NCI-H2029 treated with DMSO at 0.1 percent for 48 hours (cell line): ENCODE measurements at regions not wholly inside any gene's neighbourhood (a gene's known extent, or its start where the extent isn't known, plus 50 kb on each side); places are given as distances from the start of the nearest gene placed in this dataset.
A peak's percentile ranks its signal among the peaks of the same experiment; 100 is the strongest.

Source experiments
- DNase-seq: peaks from one replicate; lab custom pipeline; 2025; lab: John Stamatoyannopoulos, UW

DNA sequence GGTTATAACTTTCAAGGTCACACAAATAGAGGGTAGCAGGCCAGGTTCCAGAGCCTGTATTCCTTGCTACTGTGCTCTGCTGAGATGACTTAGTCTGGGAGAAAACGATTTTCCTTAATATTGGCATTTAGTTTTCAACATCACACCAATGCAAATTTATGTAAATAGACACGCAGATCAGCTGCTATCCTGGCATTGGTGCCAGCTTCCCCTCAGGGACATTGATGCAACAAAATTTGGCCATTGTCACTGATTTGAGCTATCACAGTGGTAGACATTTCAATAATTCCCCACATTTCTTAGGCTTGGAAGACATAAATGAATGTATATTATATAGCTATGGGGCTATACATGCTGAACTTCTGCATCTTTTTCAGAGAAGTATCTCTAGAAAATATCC is 71.6 kb upstream of the ASTN2 start:
- DNase-seq: no peak

DNA sequence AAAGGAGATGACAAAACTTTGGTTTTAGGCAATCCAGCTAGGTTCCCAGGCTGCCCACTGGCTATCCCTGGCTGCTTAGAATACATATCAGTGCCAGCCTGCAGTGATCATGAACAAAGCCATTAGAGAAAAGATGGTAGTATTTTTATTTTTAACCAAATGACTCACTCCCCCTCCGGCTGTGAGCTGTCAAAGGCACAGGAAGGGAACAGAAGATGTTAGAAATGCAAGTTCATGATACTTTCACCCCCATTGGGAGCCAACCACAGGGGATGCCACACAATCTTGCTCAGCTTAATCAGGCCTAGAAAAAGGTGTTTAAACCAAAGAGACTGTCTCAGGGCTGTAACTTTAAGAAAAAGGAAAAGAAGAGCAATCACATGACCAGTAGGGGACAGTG is 70.3 kb upstream of the ASTN2 start:
- no peak for DNase-seq

DNA sequence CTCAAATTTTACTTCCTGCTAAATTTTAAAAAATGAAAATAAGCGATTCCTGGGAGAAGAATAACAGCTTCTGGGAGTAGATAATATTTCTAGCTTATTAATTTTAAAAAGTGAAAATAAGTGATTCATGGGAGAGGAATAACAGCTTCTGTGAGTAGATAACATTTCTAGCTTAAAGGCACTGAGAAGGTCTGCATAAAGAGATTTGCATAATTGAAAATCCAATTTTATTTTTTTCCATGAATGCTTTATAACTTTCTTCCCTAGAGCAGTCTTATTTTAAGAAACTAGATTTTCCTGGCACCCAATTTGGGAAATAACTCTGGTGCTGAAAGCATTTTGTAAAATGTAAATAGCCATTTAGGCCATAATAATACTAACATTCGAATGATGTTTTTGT is 65.9 kb upstream of the ASTN2 start:
- no peak for DNase-seq

DNA sequence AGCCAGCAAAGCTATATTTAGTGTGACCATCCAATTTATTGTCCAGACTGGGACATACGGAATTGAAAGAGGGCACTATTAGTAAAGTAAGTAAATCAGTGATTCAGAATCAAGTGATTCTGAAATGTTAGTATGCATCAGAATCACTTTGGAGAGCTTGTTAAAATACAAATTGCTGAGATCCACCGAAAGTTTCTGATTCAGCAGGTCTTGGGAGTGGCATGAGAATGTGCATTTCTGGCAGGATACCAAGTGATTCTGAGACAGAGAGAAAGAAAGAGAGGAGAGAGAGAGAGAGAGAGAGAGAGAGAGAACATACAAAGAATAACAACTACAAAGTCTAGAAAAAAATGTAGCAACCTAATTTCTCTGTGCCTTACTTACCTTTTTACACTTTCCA is 65.4 kb upstream of the ASTN2 start:
- no peak for DNase-seq

DNA sequence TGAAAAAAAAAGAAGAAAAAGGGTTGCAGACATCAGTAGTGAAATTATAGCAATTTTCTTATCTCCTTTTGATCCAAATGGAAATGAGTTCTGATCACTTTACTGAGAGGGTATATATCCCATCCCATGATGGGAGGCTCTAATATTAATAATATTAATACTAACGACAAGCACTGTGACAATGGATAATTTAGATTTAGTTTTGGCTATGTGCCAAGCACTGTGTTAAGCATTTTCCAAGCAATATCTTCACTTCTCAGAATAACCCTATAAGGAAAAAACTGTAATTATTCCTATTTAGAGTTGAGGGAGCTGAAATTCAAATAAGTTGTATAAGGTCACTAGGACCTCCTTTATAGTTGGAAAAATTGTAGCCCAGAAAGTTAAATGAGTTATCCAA is 58.4 kb upstream of the ASTN2 start:
- DNase-seq: no peak

DNA sequence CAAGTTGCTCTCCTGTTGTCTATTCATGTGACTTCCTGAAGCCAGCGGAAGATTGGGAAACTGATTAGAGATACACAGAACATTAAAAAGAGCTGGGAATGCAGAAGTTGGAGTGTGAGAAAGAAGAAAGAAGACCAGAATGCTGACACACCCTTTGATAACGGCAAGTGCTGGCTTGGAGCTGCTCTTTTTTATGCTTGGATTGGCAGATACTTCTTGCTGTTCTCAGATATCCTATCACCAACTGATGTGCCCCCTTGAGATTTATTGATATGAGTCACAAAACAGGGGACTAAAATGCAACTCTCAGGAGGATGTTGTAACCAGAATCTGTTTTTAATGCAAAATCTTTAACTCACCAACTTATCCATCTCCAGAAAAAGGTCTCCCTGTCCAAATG is 56.0 kb upstream of the ASTN2 start:
- no peak for DNase-seq

DNA sequence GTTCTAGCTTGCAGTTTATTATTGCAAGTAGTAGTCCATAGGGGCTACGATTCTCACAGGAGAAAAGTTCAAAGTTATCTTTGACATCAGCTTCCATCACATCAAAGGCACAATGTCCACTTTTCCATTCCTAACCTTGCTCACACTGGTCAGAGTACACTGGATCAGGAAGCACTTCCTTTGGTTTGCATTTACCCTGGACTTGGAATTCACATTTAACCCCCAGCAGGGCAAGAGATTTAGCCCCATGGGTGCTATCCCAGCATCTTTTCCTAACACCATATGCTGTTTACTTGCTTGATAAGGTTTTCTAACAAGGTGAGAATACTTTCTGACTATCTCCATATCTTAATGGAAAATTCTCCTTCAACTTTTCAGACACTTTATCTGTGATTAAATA is 55.6 kb upstream of the ASTN2 start:
- DNase-seq: no peak

DNA sequence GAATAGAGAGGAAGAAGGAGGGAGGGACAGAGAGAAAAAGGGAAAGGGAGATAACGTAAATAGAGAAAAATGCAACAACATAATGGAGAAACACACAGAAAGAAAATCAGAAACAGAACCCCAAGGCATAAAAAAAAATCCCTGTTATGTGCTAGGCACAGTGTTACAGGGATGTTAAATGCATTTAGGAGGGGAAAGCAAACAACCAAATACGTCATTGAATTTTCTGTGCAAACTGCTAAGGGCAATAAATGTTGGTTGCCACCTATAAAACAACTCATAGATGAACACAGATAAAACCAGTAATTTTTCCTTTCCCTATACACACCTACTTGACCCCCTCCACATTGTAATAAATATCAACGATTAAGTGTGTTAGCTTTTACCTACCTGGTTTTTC is 51.3 kb upstream of the ASTN2 start:
- no peak for DNase-seq

DNA sequence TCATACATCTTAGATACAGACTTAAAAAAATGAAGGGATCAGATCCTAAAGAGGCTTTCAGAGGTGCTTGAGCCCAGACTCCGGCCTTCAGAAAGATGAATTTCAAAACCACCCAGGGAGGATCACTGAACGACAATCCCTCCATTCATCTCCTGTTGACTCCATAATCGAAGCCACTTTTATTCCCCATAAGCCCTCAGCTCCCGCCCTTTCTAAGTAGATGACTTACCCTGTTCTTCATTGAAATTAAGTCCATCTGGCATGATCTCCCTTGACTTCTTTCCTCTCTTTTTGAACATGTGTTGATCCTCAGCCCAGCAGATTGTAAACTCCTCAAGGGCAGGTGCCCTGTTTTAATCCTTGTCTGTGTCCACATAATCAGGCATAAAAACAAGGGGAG is 50.8 kb upstream of the ASTN2 start:
- no peak for DNase-seq

DNA sequence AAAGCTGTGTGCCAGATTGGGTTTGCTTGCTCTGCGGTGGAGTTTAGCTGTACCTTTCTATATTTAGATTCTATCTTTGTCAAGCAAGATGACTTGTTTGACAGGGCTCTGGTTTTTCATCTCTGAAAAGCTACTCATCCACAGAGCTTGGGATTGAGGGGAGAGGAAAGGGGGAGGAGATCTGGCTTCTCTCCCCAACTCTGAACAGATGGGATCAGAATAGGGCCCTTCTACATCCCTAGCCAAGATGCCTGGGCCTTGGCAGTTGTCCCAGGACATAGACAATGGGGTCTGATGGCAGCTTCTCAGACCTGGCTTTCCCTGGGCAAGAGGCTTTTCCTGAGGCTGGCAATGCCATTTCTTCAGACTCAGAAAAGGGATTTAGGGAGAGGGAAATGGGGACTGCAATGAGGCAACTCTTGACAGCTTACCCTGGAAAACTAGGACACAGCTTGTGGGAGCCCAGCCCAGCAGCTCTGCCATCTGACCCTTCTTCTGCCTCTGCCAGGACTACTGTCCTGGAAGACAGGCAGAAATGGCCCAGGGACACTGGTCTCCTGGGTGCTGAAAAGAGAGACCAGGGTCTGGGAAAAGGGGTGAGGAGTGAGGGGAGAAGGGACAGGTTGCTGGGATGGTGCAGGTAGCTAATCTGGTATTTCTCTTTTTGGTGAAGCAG is 50.2 kb upstream of the ASTN2 start:
- DNase-seq: peak; percentile 32
